ENCODE measurements at regions not wholly inside any gene's neighbourhood (a gene's known extent, or its start where the extent isn't known, plus 50 kb on each side); places are given as distances from the start of the nearest gene placed in this dataset.
"Not testable (repeated sequence)": the region's sequence is repeated elsewhere in the genome, so short reads cannot be mapped to it uniquely, and the experiment has no call there.

GRCh38 chr6:76633259-76633658 is 560.8 kb upstream of the IMPG1 start:
- no peak for DNase-seq

- no peak for DNase-seq
These were observed 559.2 kb upstream of the IMPG1 start for GRCh38 chr6:76631622-76632021.

GRCh38 chr6:76615395-76615794 is 542.9 kb upstream of the IMPG1 start:
- DNase-seq: no peak

GRCh38 chr6:76612954-76613353 is 540.5 kb upstream of the IMPG1 start:
- DNase-seq: no peak

- DNase-seq: no peak
These were observed 536.7 kb upstream of the IMPG1 start for GRCh38 chr6:76609160-76609559.

- DNase-seq: no peak
These were observed 521.6 kb upstream of the IMPG1 start for GRCh38 chr6:76594109-76594508.

GRCh38 chr6:76593668-76594067 is 521.2 kb upstream of the IMPG1 start:
- no peak for DNase-seq

GRCh38 chr6:76592566-76592965 is 520.1 kb upstream of the IMPG1 start:
- DNase-seq: no peak

- DNase-seq: no peak
These were observed 514.8 kb upstream of the IMPG1 start for GRCh38 chr6:76587271-76587670.

GRCh38 chr6:76584121-76584520 is 511.7 kb upstream of the IMPG1 start:
- no peak for DNase-seq

GRCh38 chr6:76578746-76579145 is 506.3 kb upstream of the IMPG1 start:
- no peak for DNase-seq

- no peak for DNase-seq
These were observed 502.3 kb upstream of the IMPG1 start for GRCh38 chr6:76574746-76575145.

- no peak for DNase-seq
These were observed 493.5 kb upstream of the IMPG1 start for GRCh38 chr6:76565932-76566331.

GRCh38 chr6:76562371-76562770 is 489.9 kb upstream of the IMPG1 start:
- not testable (repeated sequence) for DNase-seq

- not testable (repeated sequence) for DNase-seq
These were observed 488.6 kb upstream of the IMPG1 start for GRCh38 chr6:76560851-76561755.

- no peak for DNase-seq
These were observed 480.8 kb upstream of the IMPG1 start for GRCh38 chr6:76553256-76553655.

- no peak for DNase-seq
These were observed 479.8 kb upstream of the IMPG1 start for GRCh38 chr6:76552268-76552667.

GRCh38 chr6:76533661-76534060 is 461.2 kb upstream of the IMPG1 start:
- no peak for DNase-seq

GRCh38 chr6:76532647-76533046 is 460.2 kb upstream of the IMPG1 start:
- DNase-seq: no peak

- no peak for DNase-seq
These were observed 446.0 kb upstream of the IMPG1 start for GRCh38 chr6:76518443-76518842.

GRCh38 chr6:76516924-76517323 is 444.5 kb upstream of the IMPG1 start:
- no peak for DNase-seq

GRCh38 chr6:76510489-76510888 is 438.0 kb upstream of the IMPG1 start:
- DNase-seq: no peak

- no peak for DNase-seq
These were observed 436.9 kb upstream of the IMPG1 start for GRCh38 chr6:76509397-76509796.

GRCh38 chr6:76506808-76507207 is 434.3 kb upstream of the IMPG1 start:
- no peak for DNase-seq

GRCh38 chr6:76495909-76496308 is 423.4 kb upstream of the IMPG1 start:
- no peak for DNase-seq

Data from left hindlimb (tissue), 1 donor.